GM06990 (cell line): ENCODE measurements at regions not wholly inside any gene's neighbourhood (a gene's known extent, or its start where the extent isn't known, plus 50 kb on each side); places are given as distances from the start of the nearest gene placed in this dataset.

ENCODE experiments used
- DNase-seq: peaks from one replicate; pipeline ENCODE4 v3.0.0-alpha.2; 2011; ENCODE audit not compliant: insufficient read length; ENCODE audit errors: extremely low read depth
- H3K27me3 ChIP-seq: replicated peaks from 2 replicates; pipeline ENCODE4 v1.6.0; 2011; ENCODE audit warnings: low read length; ENCODE audit not compliant: control insufficient read depth, insufficient read depth
- H3K36me3 ChIP-seq: 2 replicates; pipeline ENCODE4 v1.5.1; 2011; ENCODE audit warnings: low read length; ENCODE audit not compliant: control insufficient read depth, insufficient read depth
- H3K4me3 ChIP-seq: replicated peaks from 2 replicates; pipeline ENCODE4 v1.5.1; 2011; ENCODE audit warnings: low read depth, mild to moderate bottlenecking, control low read depth, low read length
- CTCF ChIP-seq: IDR thresholded peaks from 2 replicates; pipeline ENCODE4 v1.5.1; 2011; ENCODE audit warnings: low read length, control low read depth, mild to moderate bottlenecking, inconsistent platforms; ENCODE audit not compliant: insufficient read depth, poor library complexity, severe bottlenecking

DNA sequence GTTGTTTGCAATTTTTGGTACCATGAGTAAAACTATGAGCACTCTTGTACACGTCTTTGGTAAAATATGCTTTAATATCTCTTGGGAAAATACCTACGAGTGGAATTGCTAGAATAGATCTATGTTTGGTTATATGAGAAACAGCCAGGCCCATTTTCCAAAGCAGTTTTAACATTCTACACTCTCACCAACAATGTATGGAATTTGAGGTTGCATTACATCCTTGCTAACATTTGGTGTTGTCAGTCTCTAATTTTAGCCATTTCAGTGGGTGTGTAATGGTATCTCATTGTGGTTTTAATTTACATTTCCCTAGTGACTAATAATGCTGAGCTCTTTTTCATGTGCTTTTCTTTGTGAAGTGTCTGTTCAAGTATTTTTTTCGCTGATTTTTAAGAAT is 118.9 kb upstream of the TCF4 start:
- Histone ChIP-seq H3K36me3 (no peaks in the 10 kb centered on the region), H3K4me3 (no peak overlapping the region), H3K27me3 (no peaks in the 10 kb centered on the region)
- no peak for DNase-seq
- no peak for TF ChIP-seq CTCF

GRCh38 chr18:55699233-55699765 is 111.3 kb upstream of the TCF4 start:
- DNase-seq: no peak
- Histone ChIP-seq H3K4me3 (no peak overlapping the region), H3K36me3 (no peaks in the 10 kb centered on the region), H3K27me3 (no peaks in the 10 kb centered on the region)
- TF ChIP-seq CTCF: no peak

GRCh38 chr18:55696811-55697210 is 108.8 kb upstream of the TCF4 start:
- Histone ChIP-seq H3K27me3 (no peaks in the 10 kb centered on the region), H3K4me3 (no peak overlapping the region), H3K36me3 (no peaks in the 10 kb centered on the region)
- no peak for DNase-seq
- no peak for TF ChIP-seq CTCF

DNA sequence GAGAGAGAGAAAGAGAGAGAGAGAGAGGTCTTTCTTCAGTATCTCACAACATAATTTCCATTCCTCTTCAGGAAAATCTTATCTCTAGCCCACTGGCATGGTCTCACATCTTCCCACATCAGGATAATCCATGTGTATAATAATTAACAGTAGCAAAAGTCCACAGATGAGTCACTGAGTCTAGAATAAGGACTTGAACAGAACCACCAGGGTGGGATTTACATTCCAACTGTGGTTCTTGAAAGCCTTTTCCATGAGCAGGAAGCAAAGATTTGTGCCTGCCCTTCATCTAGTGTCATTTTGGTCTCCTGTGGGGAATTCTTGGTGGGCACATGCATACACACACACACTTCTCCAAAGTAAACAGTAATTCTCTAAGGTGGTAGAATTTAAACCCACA is 107.1 kb upstream of the TCF4 start:
- no peak overlapping the region for H3K4me3 ChIP-seq
- no peaks in the 10 kb centered on the region for H3K27me3 ChIP-seq
- no peaks in the 10 kb centered on the region for H3K36me3 ChIP-seq
- no peak for TF ChIP-seq CTCF
- no peak for DNase-seq

DNA sequence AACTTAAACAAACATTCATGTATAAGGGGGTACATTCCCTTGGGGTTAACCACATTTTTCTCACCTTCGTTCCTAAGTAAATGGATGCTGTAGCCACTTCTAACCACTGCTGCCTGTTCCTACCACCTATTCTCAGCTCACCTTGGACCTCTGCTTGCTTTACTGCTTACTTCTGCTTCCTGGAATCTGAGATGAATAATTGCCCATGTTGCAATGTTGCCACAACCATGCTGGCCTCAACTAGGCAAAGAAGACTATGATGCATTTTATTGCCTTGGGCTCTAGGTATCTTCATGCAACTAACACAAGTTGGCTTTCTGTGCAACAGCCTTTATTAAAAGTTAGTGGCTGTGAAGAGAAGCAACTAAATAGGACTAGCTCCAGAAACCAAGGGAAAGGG is 106.3 kb upstream of the TCF4 start:
- no peak for DNase-seq
- H3K36me3 ChIP-seq: no peaks in the 10 kb centered on the region
- H3K27me3 ChIP-seq: no peaks in the 10 kb centered on the region
- no peak overlapping the region for H3K4me3 ChIP-seq
- no peak for TF ChIP-seq CTCF

- no peak for TF ChIP-seq CTCF
- no peaks in the 10 kb centered on the region for H3K27me3 ChIP-seq
- H3K36me3 ChIP-seq: no peaks in the 10 kb centered on the region
- no peak for DNase-seq
- no peak overlapping the region for H3K4me3 ChIP-seq
Measured at GRCh38 chr18:55688030-55688429, 100.0 kb upstream of the TCF4 start.
